GM18508 (cell line): ENCODE measurements at regions not wholly inside any gene's neighbourhood (a gene's known extent, or its start where the extent isn't known, plus 50 kb on each side); places are given as distances from the start of the nearest gene placed in this dataset.
A peak's percentile ranks its signal among the peaks of the same experiment; 100 is the strongest.
"Not testable (repeated sequence)": the region's sequence is repeated elsewhere in the genome, so short reads cannot be mapped to it uniquely, and the experiment has no call there.

Experiments
- ATAC-seq: cut with Tn5 transposase; IDR thresholded peaks from one replicate; pipeline ENCODE4 v1.9.1; 2021; ENCODE audit warnings: moderate number of reproducible peaks; ENCODE audit not compliant: insufficient read depth, unreplicated experiment

GRCh38 chr4:81751531-81752289, 280.0 kb upstream of the RASGEF1B start:
- ATAC-seq = no peak

- ATAC-seq = no peak
Measured at GRCh38 chr4:81747242-81747930, 275.7 kb upstream of the RASGEF1B start.

GRCh38 chr4:81746773-81747172, 275.1 kb upstream of the RASGEF1B start:
- ATAC-seq = no peak

GRCh38 chr4:81746071-81746470, 274.4 kb upstream of the RASGEF1B start:
- no peak for ATAC-seq

GRCh38 chr4:81745050-81745449, 273.3 kb upstream of the RASGEF1B start:
- no peak for ATAC-seq

GRCh38 chr4:81743731-81744435, 272.2 kb upstream of the RASGEF1B start:
- ATAC-seq = no peak

- no peak for ATAC-seq
Measured at GRCh38 chr4:81740487-81740886, 268.8 kb upstream of the RASGEF1B start.

- no peak for ATAC-seq
Measured at GRCh38 chr4:81738891-81739290, 267.2 kb upstream of the RASGEF1B start.

- no peak for ATAC-seq
Measured at GRCh38 chr4:81737865-81738559, 266.3 kb upstream of the RASGEF1B start.

- no peak for ATAC-seq
Measured at GRCh38 chr4:81736324-81736723, 264.6 kb upstream of the RASGEF1B start.

GRCh38 chr4:81732980-81733379, 261.3 kb upstream of the RASGEF1B start:
- no peak for ATAC-seq

GRCh38 chr4:81724925-81725329, 253.2 kb upstream of the RASGEF1B start:
- peak; percentile 97 for ATAC-seq

- no peak for ATAC-seq
Measured at GRCh38 chr4:81723927-81724587, 252.3 kb upstream of the RASGEF1B start.

- no peak for ATAC-seq
Measured at GRCh38 chr4:81723019-81723884, 251.5 kb upstream of the RASGEF1B start.

- no peak for ATAC-seq
Measured at GRCh38 chr4:81722290-81722851, 250.7 kb upstream of the RASGEF1B start.

- ATAC-seq = no peak
Measured at GRCh38 chr4:81715757-81716156, 244.1 kb upstream of the RASGEF1B start.

- ATAC-seq = not testable (repeated sequence)
Measured at GRCh38 chr4:81715357-81715756, 243.7 kb upstream of the RASGEF1B start.

GRCh38 chr4:81714291-81714690, 242.6 kb upstream of the RASGEF1B start:
- no peak for ATAC-seq

GRCh38 chr4:81712714-81713113, 241.0 kb upstream of the RASGEF1B start:
- no peak for ATAC-seq
